Skeletal muscle satellite cell (primary cell): ENCODE measurements at regions not wholly inside any gene's neighbourhood (a gene's known extent, or its start where the extent isn't known, plus 50 kb on each side); places are given as distances from the start of the nearest gene placed in this dataset.

ENCODE experiments used
- H3K27me3 ChIP-seq: 2 replicates; pipeline ENCODE4 v1.7.0; 2013; ENCODE audit warnings: low read length; ENCODE audit not compliant: control insufficient read depth, insufficient read depth
- H3K36me3 ChIP-seq: 2 replicates; pipeline ENCODE4 v1.7.0; 2013; ENCODE audit warnings: mild to moderate bottlenecking, control low read depth, low read length; ENCODE audit not compliant: insufficient read depth
- H3K4me1 ChIP-seq: 2 replicates; pipeline ENCODE4 v1.7.0; 2013; ENCODE audit warnings: low read length; ENCODE audit not compliant: control insufficient read depth, insufficient read depth
- H3K4me2 ChIP-seq: 2 replicates; pipeline ENCODE4 v1.7.0; 2013; ENCODE audit warnings: mild to moderate bottlenecking, low read length
- H3K4me3 ChIP-seq: 2 replicates; pipeline ENCODE4 v1.7.0; 2013; ENCODE audit warnings: low read length
- H3K9ac ChIP-seq: 2 replicates; pipeline ENCODE4 v1.7.0; 2013; ENCODE audit warnings: mild to moderate bottlenecking, low read depth, low read length, moderate library complexity
- H3K9me3 ChIP-seq: replicated peaks from 2 replicates; pipeline ENCODE4 v1.7.0; 2013; ENCODE audit warnings: mild to moderate bottlenecking, control low read depth, low read length

- Histone ChIP-seq H3K9ac (peak overlapping the region; percentile 92), H3K9me3 (no peaks in the 10 kb centered on the region), H3K4me2 (peak overlapping the region; percentile 79), H3K4me3 (peak overlapping the region; percentile 36), H3K27me3 (no peaks in the 10 kb centered on the region), H3K36me3 (no peaks in the 10 kb centered on the region), H3K4me1 (peaks cover 57% of the 10 kb centered on the region)
Measured at GRCh38 chr18:67265464-67266245, 250.9 kb downstream of the DSEL start.

GRCh38 chr18:67261931-67262552, 254.5 kb downstream of the DSEL start:
- no peak overlapping the region for H3K9ac ChIP-seq
- H3K4me3 ChIP-seq: no peak overlapping the region
- peaks cover 48% of the 10 kb centered on the region for H3K4me1 ChIP-seq
- H3K27me3 ChIP-seq: no peaks in the 10 kb centered on the region
- no peaks in the 10 kb centered on the region for H3K9me3 ChIP-seq
- H3K4me2 ChIP-seq: no peak overlapping the region
- H3K36me3 ChIP-seq: no peaks in the 10 kb centered on the region

- H3K4me2 ChIP-seq: no peak overlapping the region
- peaks cover 39% of the 10 kb centered on the region for H3K4me1 ChIP-seq
- no peaks in the 10 kb centered on the region for H3K27me3 ChIP-seq
- peak overlapping the region; percentile 0 for H3K9ac ChIP-seq
- no peaks in the 10 kb centered on the region for H3K36me3 ChIP-seq
- no peaks in the 10 kb centered on the region for H3K9me3 ChIP-seq
- no peak overlapping the region for H3K4me3 ChIP-seq
Measured at GRCh38 chr18:67260841-67261240, 255.7 kb downstream of the DSEL start.

GRCh38 chr18:67250776-67251424, 265.6 kb downstream of the DSEL start:
- Histone ChIP-seq H3K36me3 (no peaks in the 10 kb centered on the region), H3K9me3 (no peaks in the 10 kb centered on the region), H3K4me3 (no peak overlapping the region), H3K4me1 (no peaks in the 10 kb centered on the region), H3K4me2 (no peak overlapping the region), H3K9ac (no peak overlapping the region), H3K27me3 (no peaks in the 10 kb centered on the region)

GRCh38 chr18:67243799-67244587, 272.5 kb downstream of the DSEL start:
- peaks cover 12% of the 10 kb centered on the region for H3K4me1 ChIP-seq
- H3K27me3 ChIP-seq: no peaks in the 10 kb centered on the region
- H3K36me3 ChIP-seq: no peaks in the 10 kb centered on the region
- peak overlapping the region; percentile 47 for H3K9ac ChIP-seq
- peak overlapping the region; percentile 73 for H3K4me2 ChIP-seq
- peak overlapping the region; percentile 17 for H3K4me3 ChIP-seq
- no peaks in the 10 kb centered on the region for H3K9me3 ChIP-seq

- no peak overlapping the region for H3K9ac ChIP-seq
- H3K36me3 ChIP-seq: no peaks in the 10 kb centered on the region
- no peak overlapping the region for H3K4me3 ChIP-seq
- no peak overlapping the region for H3K4me2 ChIP-seq
- H3K27me3 ChIP-seq: no peaks in the 10 kb centered on the region
- H3K4me1 ChIP-seq: peaks cover 12% of the 10 kb centered on the region
- H3K9me3 ChIP-seq: no peaks in the 10 kb centered on the region
Measured at GRCh38 chr18:67242001-67242400, 274.5 kb downstream of the DSEL start.

GRCh38 chr18:67241299-67241698, 275.2 kb downstream of the DSEL start:
- Histone ChIP-seq H3K4me3 (no peak overlapping the region), H3K4me2 (no peak overlapping the region), H3K27me3 (no peaks in the 10 kb centered on the region), H3K9me3 (no peaks in the 10 kb centered on the region), H3K36me3 (no peaks in the 10 kb centered on the region), H3K4me1 (peaks cover 12% of the 10 kb centered on the region), H3K9ac (no peak overlapping the region)

- H3K27me3 ChIP-seq: no peaks in the 10 kb centered on the region
- no peaks in the 10 kb centered on the region for H3K9me3 ChIP-seq
- H3K4me2 ChIP-seq: no peak overlapping the region
- H3K9ac ChIP-seq: no peak overlapping the region
- H3K4me3 ChIP-seq: no peak overlapping the region
- H3K36me3 ChIP-seq: no peaks in the 10 kb centered on the region
- H3K4me1 ChIP-seq: peaks cover 12% of the 10 kb centered on the region
Measured at GRCh38 chr18:67239826-67240225, 276.7 kb downstream of the DSEL start.

GRCh38 chr18:67232991-67233390, 283.5 kb downstream of the DSEL start:
- no peak overlapping the region for H3K4me3 ChIP-seq
- peak overlapping the region; percentile 6 for H3K9ac ChIP-seq
- peak overlapping the region; percentile 11 for H3K4me2 ChIP-seq
- no peaks in the 10 kb centered on the region for H3K9me3 ChIP-seq
- H3K36me3 ChIP-seq: no peaks in the 10 kb centered on the region
- peaks cover 11% of the 10 kb centered on the region for H3K4me1 ChIP-seq
- no peaks in the 10 kb centered on the region for H3K27me3 ChIP-seq

GRCh38 chr18:67232406-67232805, 284.1 kb downstream of the DSEL start:
- Histone ChIP-seq H3K27me3 (no peaks in the 10 kb centered on the region), H3K9ac (peak overlapping the region; percentile 6), H3K36me3 (no peaks in the 10 kb centered on the region)

GRCh38 chr18:67222887-67223286, 293.6 kb downstream of the DSEL start:
- H3K4me2 ChIP-seq: no peak overlapping the region
- H3K4me3 ChIP-seq: no peak overlapping the region
- peaks cover 4% of the 10 kb centered on the region for H3K9me3 ChIP-seq
- no peaks in the 10 kb centered on the region for H3K27me3 ChIP-seq
- H3K4me1 ChIP-seq: peaks cover 8% of the 10 kb centered on the region
- no peak overlapping the region for H3K9ac ChIP-seq
- no peaks in the 10 kb centered on the region for H3K36me3 ChIP-seq

More at GRCh38 chr18:67232406-67232805, 284.1 kb downstream of the DSEL start:
- H3K9me3 ChIP-seq: no peaks in the 10 kb centered on the region
- peak overlapping the region; percentile 11 for H3K4me2 ChIP-seq
- no peak overlapping the region for H3K4me3 ChIP-seq
- peaks cover 11% of the 10 kb centered on the region for H3K4me1 ChIP-seq
